Neural progenitor cell (in vitro differentiated cells): ENCODE measurements at regions not wholly inside any gene's neighbourhood (a gene's known extent, or its start where the extent isn't known, plus 50 kb on each side); places are given as distances from the start of the nearest gene placed in this dataset.

Experiments
- EZH2 ChIP-seq: fragments of 200-600 bp; sonication (generic); IDR thresholded peaks from 2 replicates; pipeline ENCODE4 v1.6.1; 2017; ENCODE audit warnings: antibody characterized with exemption, mild to moderate bottlenecking, moderate library complexity
- TF ChIP-seq, protein P1 (sequence below): fragments of 200-600 bp; sonication (generic); IDR thresholded peaks from 2 replicates; pipeline ENCODE4 v1.5.1; 2017; ENCODE audit warnings: antibody characterized with exemption, mild to moderate bottlenecking

DNA sequence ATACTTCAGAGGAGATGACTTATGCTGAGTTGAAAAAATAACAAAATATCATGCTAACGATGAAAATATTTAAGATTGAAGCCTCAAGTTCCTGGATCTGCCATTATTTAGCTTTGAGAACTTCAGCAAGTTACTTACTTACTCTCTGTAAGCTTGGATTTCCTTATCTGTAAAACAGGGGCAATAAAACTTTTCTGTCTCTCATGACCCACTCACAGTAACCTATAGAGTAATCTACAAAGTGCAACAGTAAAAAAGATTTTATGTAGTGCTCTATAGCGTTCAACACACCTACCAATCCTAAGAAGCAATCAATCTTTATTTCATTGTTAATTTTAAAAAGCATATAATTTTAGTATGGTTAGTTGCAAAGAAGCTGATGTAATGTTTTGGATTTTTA is 478.6 kb downstream of the ZIC1 start:
- TF ChIP-seq, protein P1, sequence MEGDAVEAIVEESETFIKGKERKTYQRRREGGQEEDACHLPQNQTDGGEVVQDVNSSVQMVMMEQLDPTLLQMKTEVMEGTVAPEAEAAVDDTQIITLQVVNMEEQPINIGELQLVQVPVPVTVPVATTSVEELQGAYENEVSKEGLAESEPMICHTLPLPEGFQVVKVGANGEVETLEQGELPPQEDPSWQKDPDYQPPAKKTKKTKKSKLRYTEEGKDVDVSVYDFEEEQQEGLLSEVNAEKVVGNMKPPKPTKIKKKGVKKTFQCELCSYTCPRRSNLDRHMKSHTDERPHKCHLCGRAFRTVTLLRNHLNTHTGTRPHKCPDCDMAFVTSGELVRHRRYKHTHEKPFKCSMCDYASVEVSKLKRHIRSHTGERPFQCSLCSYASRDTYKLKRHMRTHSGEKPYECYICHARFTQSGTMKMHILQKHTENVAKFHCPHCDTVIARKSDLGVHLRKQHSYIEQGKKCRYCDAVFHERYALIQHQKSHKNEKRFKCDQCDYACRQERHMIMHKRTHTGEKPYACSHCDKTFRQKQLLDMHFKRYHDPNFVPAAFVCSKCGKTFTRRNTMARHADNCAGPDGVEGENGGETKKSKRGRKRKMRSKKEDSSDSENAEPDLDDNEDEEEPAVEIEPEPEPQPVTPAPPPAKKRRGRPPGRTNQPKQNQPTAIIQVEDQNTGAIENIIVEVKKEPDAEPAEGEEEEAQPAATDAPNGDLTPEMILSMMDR = no peak
- TF ChIP-seq EZH2 = no peak
